MM.1S (cell line): ENCODE measurements at regions not wholly inside any gene's neighbourhood (a gene's known extent, or its start where the extent isn't known, plus 50 kb on each side); places are given as distances from the start of the nearest gene placed in this dataset.

Source experiments
- CTCF ChIP-seq: fragments of 300-600 bp; sonication (generic); IDR thresholded peaks from 2 replicates; pipeline ENCODE4 v1.5.1; 2016; ENCODE audit warnings: antibody characterized with exemption, low read length, mixed read lengths
- EZH2 ChIP-seq: fragments of 300-600 bp; sonication (generic); optimal IDR thresholded peaks from 2 replicates; pipeline ENCODE3; 2017; ENCODE audit warnings: low read depth, mild to moderate bottlenecking, antibody characterized with exemption, low read length, mixed read lengths

GRCh38 chr10:44566786-44567185 lies 181.9 kb upstream of the CXCL12 start:
- TF ChIP-seq CTCF (no peak), EZH2 (no peak)
